Neural progenitor cell (in vitro differentiated cells): ENCODE measurements at regions not wholly inside any gene's neighbourhood (a gene's known extent, or its start where the extent isn't known, plus 50 kb on each side); places are given as distances from the start of the nearest gene placed in this dataset.

Experiments used
- DNase-seq: peaks from one replicate; pipeline ENCODE4 v3.0.0-alpha.2; 2016; ENCODE audit warnings: low spot score
- H2AFZ ChIP-seq: fragments of 200-600 bp; sonication (generic); replicated peaks from 2 replicates; pipeline ENCODE4 v1.6.1; 2016; ENCODE audit warnings: antibody characterized with exemption
- H3F3A ChIP-seq: fragments of 200-600 bp; sonication (generic); 2 replicates; pipeline ENCODE4 v1.6.1; 2016; ENCODE audit warnings: antibody characterized with exemption, low read depth
- H3K27ac ChIP-seq: fragments of 200-600 bp; sonication (generic); 2 replicates; pipeline ENCODE4 v1.5.1; 2016; ENCODE audit warnings: mild to moderate bottlenecking
- H3K27me3 ChIP-seq: fragments of 200-600 bp; sonication (generic); 2 replicates; pipeline ENCODE4 v1.6.1; 2016; ENCODE audit warnings: mild to moderate bottlenecking, moderate library complexity
- H3K36me3 ChIP-seq: fragments of 200-600 bp; sonication (generic); 2 replicates; pipeline ENCODE4 v1.5.1; 2016
- H3K4me1 ChIP-seq: fragments of 200-600 bp; sonication (generic); 2 replicates; pipeline ENCODE4 v1.6.1; 2016; ENCODE audit warnings: mixed run types
- H3K4me2 ChIP-seq: fragments of 200-600 bp; sonication (generic); 2 replicates; pipeline ENCODE4 v1.6.1; 2016
- H3K4me3 ChIP-seq: fragments of 200-600 bp; sonication (generic); 2 replicates; pipeline ENCODE4 v1.5.1; 2016
- H3K79me2 ChIP-seq: fragments of 200-600 bp; sonication (generic); 2 replicates; pipeline ENCODE4 v1.6.1; 2016; ENCODE audit warnings: low read depth
- H3K9ac ChIP-seq: fragments of 200-600 bp; sonication (generic); 2 replicates; pipeline ENCODE4 v1.6.1; 2016
- H3K9me3 ChIP-seq: fragments of 200-600 bp; sonication (generic); 2 replicates; pipeline ENCODE4 v1.5.1; 2016; ENCODE audit warnings: low read depth
- H4K20me1 ChIP-seq: fragments of 200-600 bp; sonication (generic); 2 replicates; pipeline ENCODE4 v1.6.1; 2016; ENCODE audit warnings: low read depth
- H3K27ac Mint-ChIP-seq: 3 replicates; pipeline ENCODE4 v1.8.0; 2021; ENCODE audit warnings: mixed read lengths
- H3K27me3 Mint-ChIP-seq: 2 replicates; pipeline ENCODE4 v1.8.0; 2022; ENCODE audit warnings: low read depth, mild to moderate bottlenecking, inconsistent platforms, moderate library complexity, mixed read lengths; ENCODE audit not compliant: insufficient read depth
- H3K36me3 Mint-ChIP-seq: 3 replicates; pipeline ENCODE4 v1.8.0; 2021; ENCODE audit warnings: mixed read lengths
- H3K4me1 Mint-ChIP-seq: 3 replicates; pipeline ENCODE4 v1.8.0; 2021; ENCODE audit warnings: mixed read lengths
- H3K4me3 Mint-ChIP-seq: 3 replicates; pipeline ENCODE4 v1.8.0; 2021; ENCODE audit warnings: mild to moderate bottlenecking, moderate library complexity, mixed read lengths
- H3K9me3 Mint-ChIP-seq: 3 replicates; pipeline ENCODE4 v1.8.0; 2020; ENCODE audit warnings: mixed read lengths
- EZH2 ChIP-seq: fragments of 200-600 bp; sonication (generic); IDR thresholded peaks from 2 replicates; pipeline ENCODE4 v1.6.1; 2017; ENCODE audit warnings: antibody characterized with exemption, mild to moderate bottlenecking, moderate library complexity
- EZH2phosphoT487 ChIP-seq: fragments of 200-600 bp; sonication (generic); IDR thresholded peaks from 2 replicates; pipeline ENCODE4 v1.6.1; 2017; ENCODE audit warnings: antibody characterized with exemption
- TF ChIP-seq, protein P1 (sequence below): fragments of 200-600 bp; sonication (generic); IDR thresholded peaks from 2 replicates; pipeline ENCODE4 v1.5.1; 2017; ENCODE audit warnings: antibody characterized with exemption, mild to moderate bottlenecking

DNA sequence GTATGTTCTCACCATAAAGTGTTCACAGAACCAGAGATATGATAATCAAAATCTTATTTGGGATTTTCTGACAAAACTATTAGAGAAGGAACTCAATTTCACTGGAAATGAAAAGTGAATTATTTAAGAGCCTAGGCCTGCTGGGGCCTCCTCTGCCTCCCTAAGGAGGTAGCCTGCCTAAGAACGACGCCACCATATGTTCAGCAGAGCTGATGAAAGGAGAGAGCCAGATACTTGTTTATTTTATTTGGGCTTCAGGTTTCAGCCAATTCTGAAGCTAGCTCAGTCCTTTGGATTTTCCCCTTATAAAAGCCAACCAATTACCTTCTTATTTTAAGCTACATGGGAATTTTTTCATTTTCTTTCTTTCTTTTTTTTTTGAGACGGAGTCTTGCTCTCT lies 433.1 kb upstream of the MAP2 start:
- no peaks in the 10 kb centered on the region for H3K9me3 Mint-ChIP-seq

DNA sequence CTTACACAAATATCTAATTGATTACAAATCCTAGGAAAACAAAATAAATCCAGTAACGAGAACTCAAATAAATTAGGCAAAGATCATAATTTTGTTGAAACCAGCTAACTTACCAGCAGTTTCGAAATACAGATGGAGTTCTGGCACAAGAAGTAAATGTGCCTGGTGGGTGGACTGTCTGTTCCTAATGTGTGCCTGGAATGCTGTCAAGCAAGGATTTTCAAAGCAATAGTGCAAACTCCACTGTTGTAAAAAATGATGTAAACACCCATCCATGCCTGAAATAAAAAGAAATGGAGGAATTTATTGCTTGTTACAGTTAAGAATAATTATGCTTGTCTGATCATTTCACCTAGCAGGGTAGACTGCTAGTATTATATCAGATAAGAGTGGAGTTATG lies 423.9 kb upstream of the MAP2 start:
- Mint-ChIP-seq H3K27ac (no peak overlapping the region), H3K4me1 (no peaks in the 10 kb centered on the region), H3K9me3 (peaks cover 1% of the 10 kb centered on the region), H3K4me3 (no peak overlapping the region), H3K27me3 (no peaks in the 10 kb centered on the region), H3K36me3 (no peaks in the 10 kb centered on the region)
- no peaks in the 10 kb centered on the region for H3K9me3 ChIP-seq
- no peaks in the 10 kb centered on the region for H3K79me2 ChIP-seq
- no peak overlapping the region for H2AFZ ChIP-seq
- H3K27me3 ChIP-seq = no peaks in the 10 kb centered on the region
- H3K36me3 ChIP-seq = no peaks in the 10 kb centered on the region
- DNase-seq = no peak
- no peaks in the 10 kb centered on the region for H4K20me1 ChIP-seq
- no peak overlapping the region for H3K27ac ChIP-seq
- TF ChIP-seq EZH2phosphoT487 = no peak
- TF ChIP-seq EZH2 = no peak
- TF ChIP-seq, protein P1, sequence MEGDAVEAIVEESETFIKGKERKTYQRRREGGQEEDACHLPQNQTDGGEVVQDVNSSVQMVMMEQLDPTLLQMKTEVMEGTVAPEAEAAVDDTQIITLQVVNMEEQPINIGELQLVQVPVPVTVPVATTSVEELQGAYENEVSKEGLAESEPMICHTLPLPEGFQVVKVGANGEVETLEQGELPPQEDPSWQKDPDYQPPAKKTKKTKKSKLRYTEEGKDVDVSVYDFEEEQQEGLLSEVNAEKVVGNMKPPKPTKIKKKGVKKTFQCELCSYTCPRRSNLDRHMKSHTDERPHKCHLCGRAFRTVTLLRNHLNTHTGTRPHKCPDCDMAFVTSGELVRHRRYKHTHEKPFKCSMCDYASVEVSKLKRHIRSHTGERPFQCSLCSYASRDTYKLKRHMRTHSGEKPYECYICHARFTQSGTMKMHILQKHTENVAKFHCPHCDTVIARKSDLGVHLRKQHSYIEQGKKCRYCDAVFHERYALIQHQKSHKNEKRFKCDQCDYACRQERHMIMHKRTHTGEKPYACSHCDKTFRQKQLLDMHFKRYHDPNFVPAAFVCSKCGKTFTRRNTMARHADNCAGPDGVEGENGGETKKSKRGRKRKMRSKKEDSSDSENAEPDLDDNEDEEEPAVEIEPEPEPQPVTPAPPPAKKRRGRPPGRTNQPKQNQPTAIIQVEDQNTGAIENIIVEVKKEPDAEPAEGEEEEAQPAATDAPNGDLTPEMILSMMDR = no peak
- no peak overlapping the region for H3K9ac ChIP-seq
- H3K4me3 ChIP-seq = no peak overlapping the region
- no peaks in the 10 kb centered on the region for H3F3A ChIP-seq
- no peaks in the 10 kb centered on the region for H3K4me1 ChIP-seq
- H3K4me2 ChIP-seq = no peak overlapping the region

More for the DNA sequence above, 433.1 kb upstream of the MAP2 start:
- no peaks in the 10 kb centered on the region for H3K4me1 ChIP-seq
- no peak overlapping the region for H3K4me3 ChIP-seq
- no peaks in the 10 kb centered on the region for H4K20me1 ChIP-seq
- no peak for DNase-seq
- H3K4me2 ChIP-seq = no peak overlapping the region
- Mint-ChIP-seq H3K36me3 (no peaks in the 10 kb centered on the region), H3K4me3 (no peak overlapping the region), H3K27ac (no peak overlapping the region), H3K4me1 (no peaks in the 10 kb centered on the region), H3K27me3 (no peaks in the 10 kb centered on the region)
- no peaks in the 10 kb centered on the region for H3K27me3 ChIP-seq
- no peaks in the 10 kb centered on the region for H3K79me2 ChIP-seq
- H3K9ac ChIP-seq = no peak overlapping the region
- H3K36me3 ChIP-seq = no peaks in the 10 kb centered on the region
- no peak overlapping the region for H3K27ac ChIP-seq
- no peaks in the 10 kb centered on the region for H3K9me3 ChIP-seq
- no peak overlapping the region for H2AFZ ChIP-seq
- no peaks in the 10 kb centered on the region for H3F3A ChIP-seq
- TF ChIP-seq, protein P1 = no peak
- TF ChIP-seq EZH2 (no peak), EZH2phosphoT487 (no peak)

DNA sequence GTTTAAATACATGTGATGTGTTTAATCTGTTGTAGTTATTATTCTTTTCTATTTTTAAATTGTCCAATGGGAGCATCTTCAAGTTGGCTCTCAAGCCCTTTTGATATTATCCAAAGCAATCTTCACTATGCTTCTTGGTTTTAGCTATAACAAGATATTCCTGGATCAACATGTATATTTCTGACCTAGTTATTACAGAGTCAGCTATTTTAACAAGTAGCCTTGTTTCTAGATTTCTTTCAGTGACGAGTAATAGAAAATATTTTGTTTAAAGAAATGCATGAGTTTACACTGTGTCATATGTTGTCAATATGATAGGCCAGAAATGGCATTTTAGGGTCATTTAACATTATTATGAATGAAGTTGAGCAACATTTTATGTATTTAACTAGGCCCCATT lies 421.8 kb upstream of the MAP2 start:
- H3K36me3 Mint-ChIP-seq = no peaks in the 10 kb centered on the region

More for the DNA sequence above, 421.8 kb upstream of the MAP2 start:
- DNase-seq = no peak
- Histone ChIP-seq H3K4me3 (no peak overlapping the region), H3K79me2 (no peaks in the 10 kb centered on the region), H3K27me3 (no peaks in the 10 kb centered on the region), H3F3A (no peaks in the 10 kb centered on the region), H4K20me1 (no peaks in the 10 kb centered on the region), H3K4me1 (no peaks in the 10 kb centered on the region), H3K36me3 (no peaks in the 10 kb centered on the region), H2AFZ (no peak overlapping the region), H3K9ac (no peak overlapping the region), H3K9me3 (no peaks in the 10 kb centered on the region), H3K27ac (no peak overlapping the region), H3K4me2 (no peak overlapping the region)
- no peak overlapping the region for H3K27ac Mint-ChIP-seq
- no peak for TF ChIP-seq EZH2phosphoT487
- TF ChIP-seq, protein P1 = no peak
- no peak for TF ChIP-seq EZH2
- no peak overlapping the region for H3K4me3 Mint-ChIP-seq
- peaks cover 14% of the 10 kb centered on the region for H3K9me3 Mint-ChIP-seq
- H3K27me3 Mint-ChIP-seq = no peaks in the 10 kb centered on the region
- no peaks in the 10 kb centered on the region for H3K4me1 Mint-ChIP-seq
